ENCODE measurements at regions not wholly inside any gene's neighbourhood (a gene's known extent, or its start where the extent isn't known, plus 50 kb on each side); places are given as distances from the start of the nearest gene placed in this dataset.

DNA sequence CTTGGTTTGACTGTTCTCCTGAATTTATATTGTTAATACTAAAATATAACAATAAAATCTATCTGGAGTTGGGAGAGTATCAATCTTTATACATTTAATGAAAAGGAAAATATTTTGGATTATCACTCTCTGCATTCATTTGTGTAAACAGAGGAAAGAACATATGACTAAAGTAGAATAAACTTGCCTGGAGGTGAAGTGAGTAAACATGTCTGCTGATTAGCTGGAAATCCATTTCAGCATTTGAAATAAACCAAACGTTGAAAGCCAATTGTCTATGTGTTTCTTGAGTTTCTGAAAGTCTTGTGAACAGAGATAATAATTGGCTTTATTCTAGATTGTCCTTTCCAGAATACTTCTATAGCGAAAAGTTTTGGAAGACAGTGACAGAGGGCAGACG lies 776.2 kb downstream of the SEMA5A start:
- TF ChIP-seq GATA3 (IDR thresholded peaks at IDR 0.05; ENCODE audit: borderline replicate concordance) (no peak), CBX2 (IDR thresholded peaks at IDR 0.05; ENCODE audit: borderline replicate concordance, low read depth) (no peak), SMC3 (IDR thresholded peaks at IDR 0.05) (no peak)
- TF ChIP-seq, protein P1, sequence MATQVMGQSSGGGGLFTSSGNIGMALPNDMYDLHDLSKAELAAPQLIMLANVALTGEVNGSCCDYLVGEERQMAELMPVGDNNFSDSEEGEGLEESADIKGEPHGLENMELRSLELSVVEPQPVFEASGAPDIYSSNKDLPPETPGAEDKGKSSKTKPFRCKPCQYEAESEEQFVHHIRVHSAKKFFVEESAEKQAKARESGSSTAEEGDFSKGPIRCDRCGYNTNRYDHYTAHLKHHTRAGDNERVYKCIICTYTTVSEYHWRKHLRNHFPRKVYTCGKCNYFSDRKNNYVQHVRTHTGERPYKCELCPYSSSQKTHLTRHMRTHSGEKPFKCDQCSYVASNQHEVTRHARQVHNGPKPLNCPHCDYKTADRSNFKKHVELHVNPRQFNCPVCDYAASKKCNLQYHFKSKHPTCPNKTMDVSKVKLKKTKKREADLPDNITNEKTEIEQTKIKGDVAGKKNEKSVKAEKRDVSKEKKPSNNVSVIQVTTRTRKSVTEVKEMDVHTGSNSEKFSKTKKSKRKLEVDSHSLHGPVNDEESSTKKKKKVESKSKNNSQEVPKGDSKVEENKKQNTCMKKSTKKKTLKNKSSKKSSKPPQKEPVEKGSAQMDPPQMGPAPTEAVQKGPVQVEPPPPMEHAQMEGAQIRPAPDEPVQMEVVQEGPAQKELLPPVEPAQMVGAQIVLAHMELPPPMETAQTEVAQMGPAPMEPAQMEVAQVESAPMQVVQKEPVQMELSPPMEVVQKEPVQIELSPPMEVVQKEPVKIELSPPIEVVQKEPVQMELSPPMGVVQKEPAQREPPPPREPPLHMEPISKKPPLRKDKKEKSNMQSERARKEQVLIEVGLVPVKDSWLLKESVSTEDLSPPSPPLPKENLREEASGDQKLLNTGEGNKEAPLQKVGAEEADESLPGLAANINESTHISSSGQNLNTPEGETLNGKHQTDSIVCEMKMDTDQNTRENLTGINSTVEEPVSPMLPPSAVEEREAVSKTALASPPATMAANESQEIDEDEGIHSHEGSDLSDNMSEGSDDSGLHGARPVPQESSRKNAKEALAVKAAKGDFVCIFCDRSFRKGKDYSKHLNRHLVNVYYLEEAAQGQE (IDR thresholded peaks at IDR 0.05): no peak
